A673 (cell line): ENCODE measurements at regions not wholly inside any gene's neighbourhood (a gene's known extent, or its start where the extent isn't known, plus 50 kb on each side); places are given as distances from the start of the nearest gene placed in this dataset.

Experiments
- EZH2 ChIP-seq: fragments of 200-600 bp; sonication (generic); IDR thresholded peaks from 2 replicates; pipeline ENCODE4 v1.6.1; 2017; ENCODE audit warnings: borderline replicate concordance, low read depth, mild to moderate bottlenecking, mixed read lengths, antibody characterized with exemption, low read length; ENCODE audit not compliant: poor library complexity, severe bottlenecking
- TF ChIP-seq, protein P1 (sequence below): fragments of 300-800, 200-600 bp; sonication (generic); conservative IDR thresholded peaks from 2 replicates; pipeline ENCODE4 v1.5.1; 2017; ENCODE audit warnings: low read depth, mild to moderate bottlenecking, antibody characterized with exemption, low read length, moderate library complexity, mixed read lengths

GRCh38 chr5:77928776-77929300 lies 152.7 kb upstream of the TBCA start:
- TF ChIP-seq, protein P1, sequence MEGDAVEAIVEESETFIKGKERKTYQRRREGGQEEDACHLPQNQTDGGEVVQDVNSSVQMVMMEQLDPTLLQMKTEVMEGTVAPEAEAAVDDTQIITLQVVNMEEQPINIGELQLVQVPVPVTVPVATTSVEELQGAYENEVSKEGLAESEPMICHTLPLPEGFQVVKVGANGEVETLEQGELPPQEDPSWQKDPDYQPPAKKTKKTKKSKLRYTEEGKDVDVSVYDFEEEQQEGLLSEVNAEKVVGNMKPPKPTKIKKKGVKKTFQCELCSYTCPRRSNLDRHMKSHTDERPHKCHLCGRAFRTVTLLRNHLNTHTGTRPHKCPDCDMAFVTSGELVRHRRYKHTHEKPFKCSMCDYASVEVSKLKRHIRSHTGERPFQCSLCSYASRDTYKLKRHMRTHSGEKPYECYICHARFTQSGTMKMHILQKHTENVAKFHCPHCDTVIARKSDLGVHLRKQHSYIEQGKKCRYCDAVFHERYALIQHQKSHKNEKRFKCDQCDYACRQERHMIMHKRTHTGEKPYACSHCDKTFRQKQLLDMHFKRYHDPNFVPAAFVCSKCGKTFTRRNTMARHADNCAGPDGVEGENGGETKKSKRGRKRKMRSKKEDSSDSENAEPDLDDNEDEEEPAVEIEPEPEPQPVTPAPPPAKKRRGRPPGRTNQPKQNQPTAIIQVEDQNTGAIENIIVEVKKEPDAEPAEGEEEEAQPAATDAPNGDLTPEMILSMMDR = no peak
- TF ChIP-seq EZH2 = no peak
